ENCODE measurements at regions not wholly inside any gene's neighbourhood (a gene's known extent, or its start where the extent isn't known, plus 50 kb on each side); places are given as distances from the start of the nearest gene placed in this dataset.

- TF ChIP-seq, protein P1, sequence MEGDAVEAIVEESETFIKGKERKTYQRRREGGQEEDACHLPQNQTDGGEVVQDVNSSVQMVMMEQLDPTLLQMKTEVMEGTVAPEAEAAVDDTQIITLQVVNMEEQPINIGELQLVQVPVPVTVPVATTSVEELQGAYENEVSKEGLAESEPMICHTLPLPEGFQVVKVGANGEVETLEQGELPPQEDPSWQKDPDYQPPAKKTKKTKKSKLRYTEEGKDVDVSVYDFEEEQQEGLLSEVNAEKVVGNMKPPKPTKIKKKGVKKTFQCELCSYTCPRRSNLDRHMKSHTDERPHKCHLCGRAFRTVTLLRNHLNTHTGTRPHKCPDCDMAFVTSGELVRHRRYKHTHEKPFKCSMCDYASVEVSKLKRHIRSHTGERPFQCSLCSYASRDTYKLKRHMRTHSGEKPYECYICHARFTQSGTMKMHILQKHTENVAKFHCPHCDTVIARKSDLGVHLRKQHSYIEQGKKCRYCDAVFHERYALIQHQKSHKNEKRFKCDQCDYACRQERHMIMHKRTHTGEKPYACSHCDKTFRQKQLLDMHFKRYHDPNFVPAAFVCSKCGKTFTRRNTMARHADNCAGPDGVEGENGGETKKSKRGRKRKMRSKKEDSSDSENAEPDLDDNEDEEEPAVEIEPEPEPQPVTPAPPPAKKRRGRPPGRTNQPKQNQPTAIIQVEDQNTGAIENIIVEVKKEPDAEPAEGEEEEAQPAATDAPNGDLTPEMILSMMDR (IDR thresholded peaks at IDR 0.05; ENCODE audit: low read depth, low read length) = no peak
- no peak overlapping the region for H3K4me3 ChIP-seq (ENCODE audit: low read depth, low read length)
Measured at GRCh38 chr14:82528016-82528415, 994.4 kb upstream of the SEL1L start.

GRCh38 chr14:82533351-82533750 is 999.7 kb upstream of the SEL1L start:
- no peak overlapping the region for H3K4me3 ChIP-seq (ENCODE audit: low read depth, low read length)
- TF ChIP-seq, protein P1 (IDR thresholded peaks at IDR 0.05; ENCODE audit: low read depth, low read length) = no peak

- no peak overlapping the region for H3K4me3 ChIP-seq (ENCODE audit: low read depth, low read length)
Measured at GRCh38 chr14:82536566-82536965, 1002.9 kb upstream of the SEL1L start.

GRCh38 chr14:82537831-82538230 is 1004.2 kb upstream of the SEL1L start:
- TF ChIP-seq, protein P1 (IDR thresholded peaks at IDR 0.05; ENCODE audit: low read depth, low read length) = no peak
- no peak overlapping the region for H3K4me3 ChIP-seq (ENCODE audit: low read depth, low read length)

More at GRCh38 chr14:82536566-82536965, 1002.9 kb upstream of the SEL1L start:
- TF ChIP-seq, protein P1 (IDR thresholded peaks at IDR 0.05; ENCODE audit: low read depth, low read length) = no peak

DNA sequence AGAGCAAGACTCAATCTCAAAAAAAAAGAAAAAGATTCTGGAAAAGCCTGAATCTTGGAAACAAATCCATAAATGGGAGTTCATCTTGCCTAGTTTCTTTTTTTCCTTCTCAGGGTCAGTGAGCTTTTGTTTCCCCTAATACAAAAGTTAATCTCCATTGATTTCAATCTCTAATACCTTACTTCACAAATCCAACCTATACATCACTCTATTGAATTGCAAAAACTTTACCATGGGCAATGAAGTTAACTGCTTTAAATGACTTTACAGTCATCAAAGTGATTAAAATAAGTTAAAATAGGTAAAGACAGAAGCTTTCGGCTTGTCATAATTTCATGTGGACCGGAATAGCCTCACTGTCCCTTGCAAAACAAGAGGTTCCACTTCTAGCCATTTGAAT is 1012.7 kb upstream of the SEL1L start:
- TF ChIP-seq, protein P1 (IDR thresholded peaks at IDR 0.05; ENCODE audit: low read depth, low read length) = no peak
- no peak overlapping the region for H3K4me3 ChIP-seq (ENCODE audit: low read depth, low read length)

GRCh38 chr14:82549306-82549990 is 1015.8 kb upstream of the SEL1L start:
- TF ChIP-seq, protein P1 (IDR thresholded peaks at IDR 0.05; ENCODE audit: low read depth, low read length) = no peak

DNA sequence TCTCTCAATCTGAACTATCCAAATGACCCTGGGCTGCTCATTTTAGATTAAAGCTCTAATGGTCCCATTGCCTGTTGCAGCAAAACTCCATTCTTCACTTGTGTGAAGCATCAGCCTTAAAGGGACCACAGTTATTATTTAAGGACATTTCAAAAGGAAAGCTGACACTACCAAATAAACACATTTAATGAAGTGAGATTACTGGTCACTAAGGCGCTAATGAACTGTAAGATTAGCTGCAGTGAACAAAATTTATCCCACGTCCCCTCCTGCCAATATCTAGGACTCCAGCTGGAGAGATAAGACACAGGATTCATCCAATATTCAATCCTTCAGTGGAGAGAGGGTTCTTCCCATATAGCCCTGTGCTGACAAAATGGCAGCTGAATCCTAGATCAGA is 1029.2 kb upstream of the SEL1L start:
- TF ChIP-seq, protein P1 (IDR thresholded peaks at IDR 0.05; ENCODE audit: low read depth, low read length) = no peak
- no peak overlapping the region for H3K4me3 ChIP-seq (ENCODE audit: low read depth, low read length)

More at GRCh38 chr14:82549306-82549990, 1015.8 kb upstream of the SEL1L start:
- no peak overlapping the region for H3K4me3 ChIP-seq (ENCODE audit: low read depth, low read length)

Measured in WI38 (cell line).